A549 (cell line): ENCODE measurements at regions not wholly inside any gene's neighbourhood (a gene's known extent, or its start where the extent isn't known, plus 50 kb on each side); places are given as distances from the start of the nearest gene placed in this dataset.

Experiments used
- ATAC-seq, 2 experiments: fragments of 200-7000 bp in 1 of 2; fragments of >200 bp in 1 of 2; cut with Nextera tagmentation in 1 of 2; cut with Tn5 transposase in 1 of 2; 3 replicates each; pipeline versions ENCODE4 v1.8.0 to v1.9.1; 2018 to 2020; ENCODE audit warnings: mild to moderate bottlenecking in 1 of 2, moderate library complexity in 1 of 2
- CTCF ChIA-PET: fragments of 300-600 bp; sonication (Branson Sonifier 250); formaldehyde crosslinking; extraction: SDS; loops from one replicate; lab custom pipeline; 2021; ENCODE audit warnings: antibody characterized with exemption, inconsistent platforms; lab: Yijun Ruan, JAX
- POLR2A ChIA-PET: fragments of 350-600 bp; formaldehyde crosslinking; extraction: SDS; loops from one replicate; lab custom pipeline; 2021; ENCODE audit warnings: antibody characterized with exemption, inconsistent platforms; lab: Yijun Ruan, JAX
- DNase-seq, 2 experiments: peaks; one replicate each; pipeline versions ENCODE4 v3.0.0 to v3.0.0-alpha.2; 2011 to 2016; ENCODE audit warnings: low read depth in 1 of 2, low spot score in 1 of 2
- FAIRE-seq: peaks from 2 replicates; lab custom pipeline; 2011; peaks lifted over from hg19 to GRCh38; lab: Jason Lieb, UNC
- H3K27ac ChIP-seq, 2 experiments: fragments of >200 bp; sonication (Bioruptor Twin); formaldehyde crosslinking; 3 replicates each; pipeline ENCODE4 v1.5.1; 2016 to 2017
- H3K4me1 ChIP-seq: fragments of >200 bp; sonication (Bioruptor Twin); formaldehyde crosslinking; 3 replicates; pipeline ENCODE4 v1.6.1; 2016
- H3K4me2 ChIP-seq: fragments of >200 bp; sonication (Bioruptor Twin); formaldehyde crosslinking; 3 replicates; pipeline ENCODE4 v1.6.1; 2016
- H3K4me3 ChIP-seq: fragments of >200 bp; sonication (Bioruptor Twin); formaldehyde crosslinking; 3 replicates; pipeline ENCODE4 v1.5.1; 2016
- H3K9me3 ChIP-seq: fragments of >200 bp; sonication (Bioruptor Twin); formaldehyde crosslinking; 3 replicates; pipeline ENCODE4 v1.6.1; 2016
- ATOH8 ChIP-seq: fragments of 250-450 bp; sonication (Bioruptor Pico); IDR thresholded peaks from 2 replicates; pipeline ENCODE4 v1.5.0; 2020; ENCODE audit warnings: low read depth, mild to moderate bottlenecking, moderate library complexity
- BCL3 ChIP-seq: fragments of >200 bp; sonication (Bioruptor Twin); formaldehyde crosslinking; IDR thresholded peaks from 3 replicates; pipeline ENCODE4 v1.6.1; 2016
- CBX8 ChIP-seq: fragments of 200-600 bp; sonication (generic); IDR thresholded peaks from 2 replicates; pipeline ENCODE4 v1.6.1; 2016
- CTCF ChIP-seq: fragments of >200 bp; sonication (Bioruptor Twin); formaldehyde crosslinking; IDR thresholded peaks from 3 replicates; pipeline ENCODE4 v1.5.1; 2016
- FOSB ChIP-seq: fragments of 250-450 bp; sonication (Bioruptor Pico); IDR thresholded peaks from 2 replicates; pipeline ENCODE4 v1.5.0; 2020; ENCODE audit warnings: mild to moderate bottlenecking, moderate library complexity
- FOSL2 ChIP-seq, 2 experiments: fragments of 450-650 bp in 1 of 2; fragments of >200 bp in 1 of 2; sonication (Bioruptor Twin) in 1 of 2; formaldehyde crosslinking; IDR thresholded peaks; 2 replicates each; pipeline versions ENCODE4 v1.5.0 to v1.6.1; 2016 to 2020; ENCODE audit warnings: mild to moderate bottlenecking in 1 of 2, moderate library complexity in 1 of 2
- FOXS1 ChIP-seq: fragments of 250-450 bp; sonication (Bioruptor Pico); IDR thresholded peaks from 2 replicates; pipeline ENCODE4 v1.5.0; 2020; ENCODE audit warnings: mild to moderate bottlenecking, moderate library complexity
- GATA3 ChIP-seq: IDR thresholded peaks from 2 replicates; pipeline ENCODE4 v1.6.1; 2012; ENCODE audit warnings: borderline replicate concordance
- HDAC2 ChIP-seq: fragments of 200-600 bp; sonication (generic); IDR thresholded peaks from 2 replicates; pipeline ENCODE4 v1.6.1; 2016
- HES2 ChIP-seq: fragments of >200 bp; sonication (Bioruptor Twin); formaldehyde crosslinking; IDR thresholded peaks from 2 replicates; pipeline ENCODE4 v1.6.1; 2016
- JUN ChIP-seq, 2 experiments: fragments of >200 bp; sonication (Bioruptor Twin); formaldehyde crosslinking; IDR thresholded peaks; 2 replicates in 1 of 2; 3 replicates in 1 of 2; pipeline ENCODE4 v1.6.1; 2016 to 2017
- JUNB ChIP-seq: fragments of >200 bp; sonication (Bioruptor Twin); formaldehyde crosslinking; IDR thresholded peaks from 2 replicates; pipeline ENCODE4 v1.6.1; 2016
- MAX ChIP-seq: IDR thresholded peaks from 2 replicates; pipeline ENCODE4 v1.6.1; 2012
- MYC ChIP-seq: IDR thresholded peaks from 2 replicates; pipeline ENCODE4 v1.6.1; 2012; ENCODE audit warnings: mild to moderate bottlenecking, inconsistent platforms, low read length, improper control_type of control experiment, borderline replicate concordance
- PBX3 ChIP-seq: IDR thresholded peaks from 2 replicates; pipeline ENCODE4 v1.6.1; 2012
- POLR2A ChIP-seq: IDR thresholded peaks from 2 replicates; pipeline ENCODE4 v1.6.1; 2012; ENCODE audit warnings: mild to moderate bottlenecking, low read length
- POLR2AphosphoS2 ChIP-seq: conservative IDR thresholded peaks from 2 replicates; pipeline ENCODE4 v1.6.1; 2012; ENCODE audit warnings: low read length, improper control_type of control experiment, inconsistent platforms
- RAD21 ChIP-seq, 2 experiments: fragments of >200 bp in 1 of 2; sonication (Bioruptor Twin) in 1 of 2; formaldehyde crosslinking in 1 of 2; IDR thresholded peaks in 1 of 2; conservative IDR thresholded peaks in 1 of 2; 2 replicates in 1 of 2; 3 replicates in 1 of 2; pipeline ENCODE4 v1.6.1; 2012 to 2018; ENCODE audit warnings: inconsistent platforms in 1 of 2
- RARB ChIP-seq: fragments of 250-450 bp; sonication (Bioruptor Pico); IDR thresholded peaks from 2 replicates; pipeline ENCODE4 v1.8.0; 2021; ENCODE audit warnings: mild to moderate bottlenecking, moderate library complexity
- RCOR1 ChIP-seq: fragments of 150-350 bp; IDR thresholded peaks from 2 replicates; pipeline ENCODE4 v1.6.1; 2014; ENCODE audit warnings: antibody characterized with exemption, low read length, low read depth
- RNF2 ChIP-seq: fragments of 200-600 bp; sonication (generic); IDR thresholded peaks from 2 replicates; pipeline ENCODE4 v1.6.1; 2016; ENCODE audit warnings: low read depth, mild to moderate bottlenecking, antibody characterized with exemption, moderate library complexity, borderline replicate concordance
- TP53 ChIP-seq: fragments of 250-450 bp; sonication (Bioruptor Pico); IDR thresholded peaks from 2 replicates; pipeline ENCODE4 v1.5.0; 2021; ENCODE audit warnings: mild to moderate bottlenecking, moderate library complexity
- ZC3H11A ChIP-seq: fragments of 450-650 bp; IDR thresholded peaks from 2 replicates; pipeline ENCODE4 v1.6.1; 2014; ENCODE audit warnings: antibody characterized with exemption, mild to moderate bottlenecking
- ZFP36 ChIP-seq: fragments of 450-650 bp; IDR thresholded peaks from 2 replicates; pipeline ENCODE4 v1.6.1; 2014; ENCODE audit warnings: borderline replicate concordance; ENCODE audit not compliant: partially characterized antibody
- WGBS: methylation state at CpG from one replicate; pipeline ENCODE4 v1.1.6; 2017; ENCODE audit errors: missing lambda C conversion rate; 5-methylcytosine and 5-hydroxymethylcytosine counted together

DNA sequence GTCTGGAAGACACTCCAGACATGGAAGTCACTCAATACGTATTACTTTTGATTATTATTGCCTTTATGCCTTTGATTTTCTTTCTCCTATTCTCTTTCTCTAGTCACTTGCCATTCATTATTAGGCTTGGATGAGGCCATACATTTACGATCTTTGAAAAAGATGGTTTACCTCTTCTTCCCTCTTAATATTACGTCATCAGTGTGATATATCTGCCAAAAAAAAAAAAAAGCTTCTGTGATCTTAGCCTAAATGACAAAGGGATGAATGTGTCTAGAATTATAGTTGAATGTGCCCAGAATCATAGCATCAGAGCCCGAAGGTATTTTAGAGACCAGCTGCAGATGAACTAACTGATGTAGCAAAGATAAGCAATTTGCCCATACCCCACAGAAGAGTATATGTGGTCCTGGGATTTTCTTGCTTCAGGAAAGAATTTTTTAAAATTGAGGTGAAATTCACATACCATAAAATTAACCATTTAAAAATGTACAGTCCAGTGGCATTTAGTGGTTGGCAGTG lies 73.9 kb downstream of the HHEX start:
- H3K27ac ChIP-seq, result no peak overlapping the region
- CTCF ChIA-PET, result interaction anchor here (0.6 to 2.9 kb wide), 3 partner anchors 8 to 135 kb away, joined by 3 to 8 read pairs (median 3); no protein-coding TSS in a partner anchor
- H3K4me2 ChIP-seq, result no peak overlapping the region
- POLR2A ChIA-PET, result no interaction called here
- no peak for FAIRE-seq
- no peak for ATAC-seq
- H3K4me3 ChIP-seq, result no peak overlapping the region
- peaks cover 4% of the 10 kb centered on the region; the same call in 1 of the 3 replicates for H3K9me3 ChIP-seq
- H3K4me1 ChIP-seq, result peaks cover 25% of the 10 kb centered on the region
- TF ChIP-seq CTCF (no peak), JUNB (no peak), TP53 (CRISPR knock-in tag) (no peak), GATA3 (no peak), ZC3H11A (no peak), RNF2 (no peak), BCL3 (no peak), RCOR1 (no peak), ATOH8 (no peak), FOSB (CRISPR knock-in tag) (no peak), POLR2AphosphoS2 (no peak), MYC (no peak), FOSL2 (IDR thresholded peaks at IDR 0.05) (no peak), FOSL2 (CRISPR knock-in tag; IDR thresholded peaks at IDR 0.05) (no peak), POLR2A (no peak), MAX (no peak), PBX3 (no peak), ZFP36 (no peak), CBX8 (no peak), HDAC2 (no peak), FOXS1 (CRISPR knock-in tag) (no peak)
- WGBS, result 84% methylated on average over 4 of the region's 4 CpGs
- DNase-seq, result no peak

- POLR2A ChIA-PET, result no interaction called here
- FAIRE-seq, result no peak
- DNase-seq, result no peak
- no peak overlapping the region for H3K4me2 ChIP-seq
- peaks cover 4% of the 10 kb centered on the region; the same call in 1 of the 3 replicates for H3K9me3 ChIP-seq
- ATAC-seq, result no peak
- H3K4me3 ChIP-seq, result no peak overlapping the region
- WGBS, result 94% methylated on average over 2 of the region's 2 CpGs
- TF ChIP-seq RAD21 (conservative IDR thresholded peaks at IDR 0.05 in 1 of 2, IDR thresholded peaks at IDR 0.05 in 1 of 2) (no peak), PBX3 (no peak), JUN (IDR thresholded peaks at IDR 0.05) (no peak), RARB (CRISPR knock-in tag) (no peak), HES2 (no peak)
- TF ChIP-seq, all 56 proteins: peak for 0
- CTCF ChIA-PET, result interaction anchor here (0.6 kb wide), 2 partner anchors 13 to 195 kb away, joined by 3 to 4 read pairs; no protein-coding TSS in a partner anchor
- no peak overlapping the region for H3K27ac ChIP-seq
- H3K4me1 ChIP-seq, result peaks cover 2% of the 10 kb centered on the region; the same call in 1 of the 3 replicates
Measured at GRCh38 chr10:92766451-92766850, 76.7 kb downstream of the HHEX start.
